PC-3 (cell line): ENCODE measurements at regions not wholly inside any gene's neighbourhood (a gene's known extent, or its start where the extent isn't known, plus 50 kb on each side); places are given as distances from the start of the nearest gene placed in this dataset.

Source experiments
- EZH2 ChIP-seq: fragments of 300-600 bp; sonication (generic); IDR thresholded peaks from one replicate; pipeline ENCODE4 v1.6.1; 2017; ENCODE audit warnings: antibody characterized with exemption, mild to moderate bottlenecking, low read length; ENCODE audit not compliant: unreplicated experiment
- EZH2phosphoT487 ChIP-seq: fragments of 300-600 bp; sonication (generic); IDR thresholded peaks from 2 replicates; pipeline ENCODE4 v1.6.1; 2018; ENCODE audit warnings: mild to moderate bottlenecking, antibody characterized with exemption, low read length, borderline replicate concordance
- TF ChIP-seq, protein P1 (sequence below): fragments of 300-600 bp; sonication (generic); conservative IDR thresholded peaks from 2 replicates; pipeline ENCODE4 v1.5.1; 2017; ENCODE audit warnings: antibody characterized with exemption, low read depth, mild to moderate bottlenecking, low read length

DNA sequence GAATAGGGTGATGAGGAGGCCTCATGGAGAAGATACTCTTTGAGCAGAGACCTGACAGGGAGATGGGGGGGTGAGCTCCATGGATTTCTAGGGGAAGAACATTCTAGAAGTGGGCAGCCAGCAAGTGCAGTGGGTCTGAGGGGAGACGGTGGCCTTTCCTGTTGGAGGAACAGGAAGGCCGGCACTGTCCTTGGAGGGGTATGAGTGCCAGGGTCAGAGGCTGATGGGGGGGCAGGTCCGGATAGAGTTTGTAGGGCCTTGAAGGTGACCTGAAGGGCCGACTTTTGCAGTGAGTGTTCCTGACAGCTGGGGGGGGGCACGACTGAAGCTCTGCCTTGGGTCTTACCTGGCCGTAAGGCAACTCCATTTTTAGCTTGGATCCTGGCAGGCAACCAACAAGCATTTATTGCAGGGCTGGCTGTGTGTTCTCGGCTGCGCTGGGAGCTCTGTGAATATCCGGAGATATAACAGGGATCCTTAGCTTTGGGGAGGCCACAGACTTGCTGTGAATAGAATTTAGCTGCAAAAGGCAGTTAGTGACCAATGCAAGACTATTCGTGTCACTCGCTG, 130.6 kb downstream of the MRPS6 start:
- TF ChIP-seq EZH2 (no peak), EZH2phosphoT487 (no peak)
- TF ChIP-seq, protein P1, sequence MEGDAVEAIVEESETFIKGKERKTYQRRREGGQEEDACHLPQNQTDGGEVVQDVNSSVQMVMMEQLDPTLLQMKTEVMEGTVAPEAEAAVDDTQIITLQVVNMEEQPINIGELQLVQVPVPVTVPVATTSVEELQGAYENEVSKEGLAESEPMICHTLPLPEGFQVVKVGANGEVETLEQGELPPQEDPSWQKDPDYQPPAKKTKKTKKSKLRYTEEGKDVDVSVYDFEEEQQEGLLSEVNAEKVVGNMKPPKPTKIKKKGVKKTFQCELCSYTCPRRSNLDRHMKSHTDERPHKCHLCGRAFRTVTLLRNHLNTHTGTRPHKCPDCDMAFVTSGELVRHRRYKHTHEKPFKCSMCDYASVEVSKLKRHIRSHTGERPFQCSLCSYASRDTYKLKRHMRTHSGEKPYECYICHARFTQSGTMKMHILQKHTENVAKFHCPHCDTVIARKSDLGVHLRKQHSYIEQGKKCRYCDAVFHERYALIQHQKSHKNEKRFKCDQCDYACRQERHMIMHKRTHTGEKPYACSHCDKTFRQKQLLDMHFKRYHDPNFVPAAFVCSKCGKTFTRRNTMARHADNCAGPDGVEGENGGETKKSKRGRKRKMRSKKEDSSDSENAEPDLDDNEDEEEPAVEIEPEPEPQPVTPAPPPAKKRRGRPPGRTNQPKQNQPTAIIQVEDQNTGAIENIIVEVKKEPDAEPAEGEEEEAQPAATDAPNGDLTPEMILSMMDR, result no peak
